Putamen (tissue), 1 donor: ENCODE measurements at regions not wholly inside any gene's neighbourhood (a gene's known extent, or its start where the extent isn't known, plus 50 kb on each side); places are given as distances from the start of the nearest gene placed in this dataset.
"Not testable (repeated sequence)": the region's sequence is repeated elsewhere in the genome, so short reads cannot be mapped to it uniquely, and the experiment has no call there.

Experiments used
- DNase-seq: peaks from one replicate; pipeline ENCODE4 v3.0.0-alpha.2; 2016; ENCODE audit warnings: low spot score

DNA sequence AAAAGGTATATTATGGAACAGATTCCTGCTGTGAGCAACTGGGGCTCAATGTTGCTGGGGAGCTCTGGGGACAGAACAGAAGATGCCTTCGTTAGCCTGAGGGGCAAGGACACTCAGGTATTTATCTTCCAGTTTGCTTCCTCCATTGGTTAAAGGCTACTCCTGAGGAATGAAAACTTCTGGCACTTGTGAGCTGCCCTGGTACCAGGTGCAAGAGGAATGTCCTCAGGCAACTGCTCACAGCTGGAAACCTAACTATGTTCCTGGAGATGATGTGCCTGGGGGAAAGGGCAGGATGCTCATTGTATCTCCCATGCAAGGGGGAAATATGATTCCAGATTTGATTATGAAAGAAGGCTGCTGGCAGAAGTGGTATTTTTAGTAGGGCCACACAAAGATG, 54.0 kb upstream of the BBX start:
- DNase-seq: no peak

DNA sequence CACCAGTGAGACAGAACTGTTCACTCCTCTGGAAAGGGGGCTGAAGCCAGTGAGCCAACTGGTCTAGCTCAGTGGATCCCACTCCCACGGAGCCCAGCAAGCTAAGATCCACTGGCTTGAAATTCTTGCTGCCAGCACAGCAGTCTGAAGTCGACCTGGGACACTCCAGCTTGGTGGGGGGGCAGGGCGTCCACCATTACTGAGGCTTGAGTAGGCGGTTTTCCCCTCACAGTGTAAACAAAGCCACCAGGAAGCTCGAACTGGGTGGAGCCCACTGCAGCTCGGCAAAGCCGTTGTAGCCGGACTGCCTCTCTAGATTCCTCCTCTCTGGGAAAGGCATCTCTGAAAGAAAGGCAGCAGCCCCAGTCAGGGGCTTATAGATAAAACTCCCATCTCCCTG, 52.3 kb upstream of the BBX start:
- DNase-seq: not testable (repeated sequence)
